OCI-LY1 (cell line): ENCODE measurements at regions not wholly inside any gene's neighbourhood (a gene's known extent, or its start where the extent isn't known, plus 50 kb on each side); places are given as distances from the start of the nearest gene placed in this dataset.

Experiments used
- H2AFZ ChIP-seq: fragments of 200-600 bp; sonication (generic), shearing (Covaris generic); 2 replicates; pipeline ENCODE4 v1.6.0; 2014; ENCODE audit warnings: antibody characterized with exemption, mild to moderate bottlenecking, low read length
- H3F3A ChIP-seq: fragments of 200-600 bp; sonication (generic), shearing (Covaris generic); 2 replicates; pipeline ENCODE4 v1.6.0; 2014; ENCODE audit warnings: mild to moderate bottlenecking, antibody characterized with exemption, low read length, moderate library complexity; ENCODE audit not compliant: insufficient read depth
- H3K27ac ChIP-seq: fragments of 200-600 bp; sonication (generic); 2 replicates; pipeline ENCODE4 v1.5.1; 2014; ENCODE audit warnings: low read length, mixed run types, mild to moderate bottlenecking, low read depth; ENCODE audit not compliant: poor library complexity, severe bottlenecking
- H3K27me3 ChIP-seq: fragments of 200-600 bp; sonication (generic); 2 replicates; pipeline ENCODE4 v1.6.0; 2014; ENCODE audit warnings: antibody characterized with exemption, mild to moderate bottlenecking, low read length, moderate library complexity; ENCODE audit not compliant: insufficient read depth
- H3K36me3 ChIP-seq: fragments of 200-600 bp; sonication (generic); 2 replicates; pipeline ENCODE4 v1.6.1; 2014; ENCODE audit warnings: mild to moderate bottlenecking, antibody characterized with exemption, low read length, moderate library complexity, mixed read lengths; ENCODE audit not compliant: insufficient read depth
- H3K4me1 ChIP-seq: fragments of 200-600 bp; sonication (generic); 2 replicates; pipeline ENCODE4 v1.5.1; 2014; ENCODE audit warnings: mild to moderate bottlenecking, low read length, moderate library complexity; ENCODE audit not compliant: insufficient read depth, severe bottlenecking
- H3K4me2 ChIP-seq: fragments of 200-600 bp; sonication (generic), shearing (Covaris generic); 2 replicates; pipeline ENCODE4 v1.6.1; 2014; ENCODE audit warnings: low read length
- H3K4me3 ChIP-seq: fragments of 200-600 bp; sonication (generic); 2 replicates; pipeline ENCODE4 v1.5.1; 2014; ENCODE audit warnings: low read length, low read depth, mild to moderate bottlenecking, mixed read lengths; ENCODE audit not compliant: poor library complexity, severe bottlenecking
- H3K79me2 ChIP-seq: fragments of 200-600 bp; shearing (Covaris generic); 2 replicates; pipeline ENCODE4 v1.6.1; 2016; ENCODE audit warnings: mixed run types, low read length, mixed read lengths; ENCODE audit not compliant: insufficient read depth
- H3K9ac ChIP-seq: fragments of 200-600 bp; sonication (generic), shearing (Covaris generic); 2 replicates; pipeline ENCODE4 v1.6.1; 2014; ENCODE audit warnings: mild to moderate bottlenecking, low read length, mixed read lengths
- H3K9me2 ChIP-seq: fragments of 200-600 bp; sonication (generic), shearing (Covaris generic); 2 replicates; pipeline ENCODE4 v1.6.1; 2014; ENCODE audit warnings: low read depth, mild to moderate bottlenecking, low read length, mixed read lengths
- H3K9me3 ChIP-seq: fragments of 200-600 bp; shearing (Covaris generic); 2 replicates; pipeline ENCODE4 v1.6.1; 2014; ENCODE audit warnings: low read length, mixed read lengths
- H4K20me1 ChIP-seq: fragments of 200-600 bp; sonication (generic), shearing (Covaris generic); 2 replicates; pipeline ENCODE4 v1.6.0; 2016; ENCODE audit warnings: mild to moderate bottlenecking, low read length; ENCODE audit not compliant: insufficient read depth
- CTCF ChIP-seq: fragments of 200-600 bp; sonication (generic), shearing (Covaris generic); IDR thresholded peaks from 2 replicates; pipeline ENCODE4 v1.5.1; 2017; ENCODE audit warnings: mild to moderate bottlenecking, antibody characterized with exemption, low read length, moderate library complexity, mixed read lengths
- EZH2 ChIP-seq: fragments of 200-600 bp; sonication (generic), shearing (Covaris generic); IDR thresholded peaks from 2 replicates; pipeline ENCODE4 v1.8.0; 2017; ENCODE audit warnings: borderline replicate concordance, mixed run types, mild to moderate bottlenecking, antibody characterized with exemption, low read length, moderate library complexity, mixed read lengths

GRCh38 chr1:63101336-63101735 is 221.0 kb upstream of the FOXD3 start:
- no peaks in the 10 kb centered on the region for H3K27me3 ChIP-seq
- TF ChIP-seq EZH2 (no peak), CTCF (no peak)

DNA sequence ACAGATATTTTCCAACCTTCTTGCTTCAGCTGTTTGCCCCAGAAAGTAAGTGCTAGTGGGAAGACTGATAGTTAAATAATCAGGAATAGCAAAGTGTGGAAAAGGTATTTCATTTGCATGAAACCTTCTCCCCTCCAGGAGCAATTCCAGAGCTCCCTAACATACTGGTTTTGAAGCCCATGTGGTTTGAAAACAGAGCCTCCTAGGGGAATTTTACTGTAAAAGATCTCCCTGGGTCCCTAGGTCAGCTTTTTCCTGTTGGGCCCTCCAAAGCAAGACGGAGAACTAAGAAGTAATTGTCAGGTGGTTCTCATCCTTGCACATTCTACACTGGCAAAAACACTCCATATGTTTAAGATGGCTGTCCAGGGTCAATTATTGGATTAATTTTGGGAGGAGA is 218.7 kb upstream of the FOXD3 start:
- Histone ChIP-seq H4K20me1 (no peaks in the 10 kb centered on the region), H3K36me3 (no peaks in the 10 kb centered on the region), H3K9ac (no peak overlapping the region), H3K27me3 (no peaks in the 10 kb centered on the region), H3K27ac (no peak overlapping the region), H3K9me2 (no peaks in the 10 kb centered on the region), H3K79me2 (no peaks in the 10 kb centered on the region), H3K9me3 (no peaks in the 10 kb centered on the region), H3K4me1 (no peaks in the 10 kb centered on the region), H3F3A (no peaks in the 10 kb centered on the region), H2AFZ (no peak overlapping the region), H3K4me2 (no peak overlapping the region), H3K4me3 (no peak overlapping the region)
- TF ChIP-seq CTCF = no peak
- no peak for TF ChIP-seq EZH2

More at GRCh38 chr1:63101336-63101735, 221.0 kb upstream of the FOXD3 start:
- H3K9me2 ChIP-seq = no peaks in the 10 kb centered on the region
- no peaks in the 10 kb centered on the region for H3K9me3 ChIP-seq
- H3K27ac ChIP-seq = no peak overlapping the region
- H3K36me3 ChIP-seq = no peaks in the 10 kb centered on the region
- H4K20me1 ChIP-seq = no peaks in the 10 kb centered on the region
- no peaks in the 10 kb centered on the region for H3K79me2 ChIP-seq
- no peak overlapping the region for H3K4me3 ChIP-seq
- no peak overlapping the region for H3K4me2 ChIP-seq
- H3K4me1 ChIP-seq = no peaks in the 10 kb centered on the region
- H3F3A ChIP-seq = no peaks in the 10 kb centered on the region
- no peak overlapping the region for H2AFZ ChIP-seq
- no peak overlapping the region for H3K9ac ChIP-seq

DNA sequence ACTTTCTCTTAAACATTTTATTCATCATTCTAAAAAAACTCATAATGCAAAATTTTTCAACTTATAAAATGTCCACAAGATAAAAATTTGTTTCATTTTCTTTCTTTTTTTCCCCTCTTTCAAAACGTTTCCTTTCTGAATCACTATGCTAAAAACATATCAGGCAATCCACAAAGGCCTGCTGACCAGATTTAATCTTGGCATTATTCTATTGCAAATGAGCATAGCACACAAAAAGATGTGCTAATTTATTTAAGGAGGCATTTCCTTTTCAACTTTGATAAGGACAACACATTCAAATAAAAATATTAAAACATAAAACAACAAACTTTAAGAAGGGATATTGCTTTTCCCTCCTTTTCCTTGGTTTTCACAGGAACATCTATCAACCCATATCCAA is 215.3 kb upstream of the FOXD3 start:
- Histone ChIP-seq H3K27me3 (no peaks in the 10 kb centered on the region), H4K20me1 (no peaks in the 10 kb centered on the region), H3K9me2 (no peaks in the 10 kb centered on the region), H3K4me1 (no peaks in the 10 kb centered on the region), H3K79me2 (no peaks in the 10 kb centered on the region), H3K9ac (no peak overlapping the region), H3K4me3 (no peak overlapping the region), H3K36me3 (no peaks in the 10 kb centered on the region), H3K4me2 (no peak overlapping the region), H3K27ac (no peak overlapping the region), H3K9me3 (no peaks in the 10 kb centered on the region), H3F3A (no peaks in the 10 kb centered on the region), H2AFZ (no peak overlapping the region)
- TF ChIP-seq CTCF (no peak), EZH2 (no peak)
